IMR-90 (cell line): ENCODE measurements at regions not wholly inside any gene's neighbourhood (a gene's known extent, or its start where the extent isn't known, plus 50 kb on each side); places are given as distances from the start of the nearest gene placed in this dataset.

Experiments used
- ATAC-seq: fragments of 200-7000 bp; cut with Tn5 transposase; 2 replicates; pipeline ENCODE4 v1.9.1; 2020; ENCODE audit warnings: low read depth, mild to moderate bottlenecking, moderate library complexity
- BruUV-seq: library from RNA; stranded (reverse); fragments of 400-500 nt; replicated peaks from 2 replicates; lab custom pipeline; 2021; lab: Mats Ljungman, UMichigan
- CTCF ChIA-PET: fragments of 300-600 bp; formaldehyde crosslinking; extraction: SDS; loops from one replicate; lab custom pipeline; 2021; ENCODE audit warnings: antibody characterized with exemption; lab: Yijun Ruan, JAX
- POLR2A ChIA-PET: fragments of 300-600 bp; sonication (Branson Sonifier 250); formaldehyde crosslinking; loops from one replicate; lab custom pipeline; 2022; ENCODE audit warnings: antibody characterized with exemption; ENCODE audit not compliant: unreplicated experiment; lab: Charles Lee
- DNase-seq: peaks from one replicate; pipeline ENCODE4 v3.0.0; 2013
- H2AFZ ChIP-seq: replicated peaks from 2 replicates; pipeline ENCODE3; 2013; ENCODE audit warnings: low read length, mild to moderate bottlenecking; ENCODE audit not compliant: poor library complexity
- H2AK5ac ChIP-seq: 2 replicates; pipeline ENCODE4 v1.6.1; 2013; ENCODE audit warnings: low read depth, low read length, inconsistent platforms
- H2AK9ac ChIP-seq: replicated peaks from 2 replicates; pipeline ENCODE3; 2013; ENCODE audit warnings: mild to moderate bottlenecking, low read depth, low read length, moderate library complexity; ENCODE audit not compliant: poor library complexity
- H2BK120ac ChIP-seq: 2 replicates; pipeline ENCODE4 v1.6.1; 2013; ENCODE audit warnings: low read depth, low read length, inconsistent platforms
- H2BK15ac ChIP-seq: 3 replicates; pipeline ENCODE4 v1.6.1; 2013; ENCODE audit warnings: low read depth, low read length, inconsistent platforms
- H2BK20ac ChIP-seq: 2 replicates; pipeline ENCODE4 v1.6.1; 2013; ENCODE audit warnings: low read depth, mild to moderate bottlenecking, inconsistent platforms, low read length, moderate library complexity
- H2BK5ac ChIP-seq: 2 replicates; pipeline ENCODE4 v1.6.1; 2013; ENCODE audit warnings: mild to moderate bottlenecking, low read depth, low read length, inconsistent platforms; ENCODE audit not compliant: poor library complexity, severe bottlenecking
- H3K14ac ChIP-seq: replicated peaks from 2 replicates; pipeline ENCODE4 v1.6.1; 2013; ENCODE audit warnings: low read depth, low read length, inconsistent platforms
- H3K18ac ChIP-seq: 2 replicates; pipeline ENCODE4 v1.6.1; 2013; ENCODE audit warnings: low read depth, low read length, control low read depth
- H3K23ac ChIP-seq: 2 replicates; pipeline ENCODE4 v1.6.1; 2013; ENCODE audit warnings: low read depth, low read length, inconsistent platforms
- H3K27ac ChIP-seq: 2 replicates; pipeline ENCODE4 v1.5.1; 2013; ENCODE audit warnings: mild to moderate bottlenecking, control low read depth, low read length; ENCODE audit not compliant: insufficient read depth
- H3K27me3 ChIP-seq: 2 replicates; pipeline ENCODE4 v1.6.1; 2013; ENCODE audit warnings: low read length; ENCODE audit not compliant: control insufficient read depth, insufficient read depth
- H3K36me3 ChIP-seq: 2 replicates; pipeline ENCODE4 v1.6.1; 2013; ENCODE audit warnings: low read length, mixed read lengths; ENCODE audit not compliant: control insufficient read depth, insufficient read depth
- H3K4ac ChIP-seq: 2 replicates; pipeline ENCODE4 v1.6.1; 2013; ENCODE audit warnings: low read depth, low read length, inconsistent platforms
- H3K4me1 ChIP-seq: 2 replicates; pipeline ENCODE4 v1.6.1; 2013; ENCODE audit warnings: low read length, mixed read lengths; ENCODE audit not compliant: control insufficient read depth, insufficient read depth
- H3K4me2 ChIP-seq: 2 replicates; pipeline ENCODE4 v1.6.1; 2013; ENCODE audit warnings: low read depth, mild to moderate bottlenecking, control low read depth, low read length, moderate library complexity
- H3K4me3 ChIP-seq: 2 replicates; pipeline ENCODE4 v1.5.1; 2013; ENCODE audit warnings: low read depth, mild to moderate bottlenecking, control low read depth, low read length, moderate library complexity; ENCODE audit not compliant: insufficient read depth
- H3K56ac ChIP-seq: 2 replicates; pipeline ENCODE4 v1.6.1; 2013; ENCODE audit warnings: low read length, inconsistent platforms; ENCODE audit not compliant: insufficient read depth; ENCODE audit errors: extremely low read depth
- H3K79me1 ChIP-seq, 2 experiments: 2 replicates each; pipeline ENCODE4 v1.6.1; 2013; ENCODE audit warnings: low read length in 2 of 2, inconsistent platforms in 1 of 2, low read depth in 1 of 2
- H3K9ac ChIP-seq: 2 replicates; pipeline ENCODE4 v1.6.1; 2013; ENCODE audit warnings: low read depth, low read length, control low read depth
- H3K9me1 ChIP-seq: 2 replicates; pipeline ENCODE4 v1.6.1; 2013; ENCODE audit warnings: low read length, inconsistent platforms; ENCODE audit not compliant: insufficient read depth
- H3K9me3 ChIP-seq: 2 replicates; pipeline ENCODE4 v1.6.1; 2013; ENCODE audit warnings: low read length; ENCODE audit not compliant: control insufficient read depth, insufficient read depth
- H4K20me1 ChIP-seq: 2 replicates; pipeline ENCODE4 v1.6.1; 2013; ENCODE audit warnings: low read length, inconsistent platforms; ENCODE audit not compliant: insufficient read depth
- H4K5ac ChIP-seq: 2 replicates; pipeline ENCODE4 v1.6.1; 2013; ENCODE audit warnings: mild to moderate bottlenecking, low read depth, low read length, control low read depth
- H4K8ac ChIP-seq, 2 experiments: 2 replicates each; pipeline ENCODE4 v1.6.1; 2013; ENCODE audit warnings: low read depth in 2 of 2, low read length in 2 of 2, control low read depth in 1 of 2, inconsistent platforms in 1 of 2
- H4K91ac ChIP-seq: 2 replicates; pipeline ENCODE4 v1.6.1; 2013; ENCODE audit warnings: low read depth, low read length, inconsistent platforms; ENCODE audit not compliant: insufficient read depth
- NFE2L2 ChIP-seq: fragments of 150-350 bp; IDR thresholded peaks from 2 replicates; pipeline ENCODE4 v1.6.1; 2016; ENCODE audit warnings: low read depth, mild to moderate bottlenecking, low read length
- RAD21 ChIP-seq: IDR thresholded peaks from 2 replicates; pipeline ENCODE4 v1.6.1; 2012; ENCODE audit warnings: low read length, improper control_type of control experiment
- RFX5 ChIP-seq: IDR thresholded peaks from 2 replicates; pipeline ENCODE4 v1.8.0; 2012; ENCODE audit warnings: low read depth, mild to moderate bottlenecking, low read length, moderate library complexity
- WGBS, 2 experiments: methylation state at CpG; one replicate each; pipeline versions ENCODE4 v1.1.5 to v1.1.7; 2013; ENCODE audit warnings: missing lambda C conversion rate in 2 of 2; ENCODE audit not compliant: insufficient read length in 1 of 2; ENCODE audit errors: extremely low coverage in 2 of 2; 5-methylcytosine and 5-hydroxymethylcytosine counted together
- dilution Hi-C: fragments of 300-500 bp; cut with HindIII; formaldehyde crosslinking; loops from one replicate; pipeline ENCODE4 v1.14.3; 2018; ENCODE audit warnings: low sequenced_read_pairs; ENCODE audit not compliant: unreplicated experiment
- in situ Hi-C: fragments of 300-500 bp; cut with MboI; formaldehyde crosslinking; loops from 3 replicates; pipeline ENCODE4 v1.14.3; 2019; ENCODE audit warnings: low sequenced_read_pairs, inconsistent platforms, mixed read lengths
- intact Hi-C: fragments of 100-400 bp; cut with micrococcal nuclease; formaldehyde crosslinking; loops from 2 replicates; pipeline ENCODE4 v1.10.0; 2022
- TF ChIP-seq, protein P1 (sequence below): conservative IDR thresholded peaks from 2 replicates; pipeline ENCODE4 v1.5.1; 2012; ENCODE audit warnings: mild to moderate bottlenecking, low read depth, low read length, improper control_type of control experiment

DNA sequence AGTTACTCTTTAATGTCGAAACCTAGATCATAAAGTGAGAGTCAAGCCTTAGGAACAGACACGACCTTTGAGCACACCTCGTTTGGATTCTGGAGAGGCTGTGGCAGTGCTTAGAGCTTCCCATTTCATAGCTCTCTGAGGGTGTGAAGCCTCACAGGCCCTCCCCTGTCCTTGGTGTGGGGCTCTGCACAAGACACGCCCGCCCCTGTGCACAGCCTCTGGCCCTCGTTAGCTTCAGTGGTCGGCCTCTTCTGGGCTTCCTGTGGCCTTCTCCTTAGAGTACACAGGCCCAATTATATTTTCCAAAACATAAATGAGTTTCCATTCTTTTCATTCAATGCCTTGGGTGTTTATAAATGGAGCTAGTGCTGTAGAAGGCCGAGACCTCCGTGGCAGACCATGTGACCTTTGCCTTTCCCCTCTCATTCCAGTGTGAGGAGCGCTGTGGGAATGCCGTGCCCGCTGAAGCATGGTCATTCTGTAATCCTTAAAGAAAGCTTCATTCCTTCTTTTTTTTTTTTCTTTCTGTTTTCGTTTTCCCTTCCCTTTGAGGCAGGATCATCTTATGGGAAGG lies 208.6 kb downstream of the DCDC2C start:
- ATAC-seq = no peak
- H2BK5ac ChIP-seq = no peak overlapping the region
- H3K27ac ChIP-seq = no peak overlapping the region
- no peak overlapping the region for H3K14ac ChIP-seq
- H4K5ac ChIP-seq = no peak overlapping the region
- dilution Hi-C loops (no loop called here), intact Hi-C loops (no loop called here), in situ Hi-C loops (no loop called here)
- H3K36me3 ChIP-seq = no peaks in the 10 kb centered on the region
- H2AFZ ChIP-seq = no peak overlapping the region
- no peak overlapping the region for H3K9ac ChIP-seq
- DNase-seq = no peak
- no peak overlapping the region for H3K18ac ChIP-seq
- WGBS, 2 experiments = 17% methylated on average over 1 of the region's 13 CpGs; no CpG with 5 or more reads in 1 of the 2 experiments
- H3K23ac ChIP-seq = no peak overlapping the region
- no peak overlapping the region for H4K91ac ChIP-seq
- H2AK5ac ChIP-seq = no peak overlapping the region
- no peaks in the 10 kb centered on the region for H3K27me3 ChIP-seq
- no peak overlapping the region for H2BK15ac ChIP-seq
- H2BK20ac ChIP-seq = no peak overlapping the region
- H3K56ac ChIP-seq = no peak overlapping the region
- H3K9me3 ChIP-seq = peaks cover 18% of the 10 kb centered on the region
- H3K4me2 ChIP-seq = no peak overlapping the region
- TF ChIP-seq RFX5 (no peak), NFE2L2 (no peak), RAD21 (no peak)
- TF ChIP-seq, protein P1, sequence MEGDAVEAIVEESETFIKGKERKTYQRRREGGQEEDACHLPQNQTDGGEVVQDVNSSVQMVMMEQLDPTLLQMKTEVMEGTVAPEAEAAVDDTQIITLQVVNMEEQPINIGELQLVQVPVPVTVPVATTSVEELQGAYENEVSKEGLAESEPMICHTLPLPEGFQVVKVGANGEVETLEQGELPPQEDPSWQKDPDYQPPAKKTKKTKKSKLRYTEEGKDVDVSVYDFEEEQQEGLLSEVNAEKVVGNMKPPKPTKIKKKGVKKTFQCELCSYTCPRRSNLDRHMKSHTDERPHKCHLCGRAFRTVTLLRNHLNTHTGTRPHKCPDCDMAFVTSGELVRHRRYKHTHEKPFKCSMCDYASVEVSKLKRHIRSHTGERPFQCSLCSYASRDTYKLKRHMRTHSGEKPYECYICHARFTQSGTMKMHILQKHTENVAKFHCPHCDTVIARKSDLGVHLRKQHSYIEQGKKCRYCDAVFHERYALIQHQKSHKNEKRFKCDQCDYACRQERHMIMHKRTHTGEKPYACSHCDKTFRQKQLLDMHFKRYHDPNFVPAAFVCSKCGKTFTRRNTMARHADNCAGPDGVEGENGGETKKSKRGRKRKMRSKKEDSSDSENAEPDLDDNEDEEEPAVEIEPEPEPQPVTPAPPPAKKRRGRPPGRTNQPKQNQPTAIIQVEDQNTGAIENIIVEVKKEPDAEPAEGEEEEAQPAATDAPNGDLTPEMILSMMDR = no peak
- CTCF ChIA-PET = no interaction called here
- H2AK9ac ChIP-seq = no peak overlapping the region
- no peaks in the 10 kb centered on the region for H3K4me1 ChIP-seq
- no peaks in the 10 kb centered on the region for H3K79me1 ChIP-seq
- no peaks in the 10 kb centered on the region for H3K9me1 ChIP-seq
- no peak overlapping the region for H4K8ac ChIP-seq
- BruUV-seq = no TSS peak
- no peaks in the 10 kb centered on the region for H4K20me1 ChIP-seq
- no peak overlapping the region for H3K4me3 ChIP-seq
- POLR2A ChIA-PET = no interaction called here
- H3K4ac ChIP-seq = no peak overlapping the region
- H2BK120ac ChIP-seq = no peak overlapping the region
